Keratinocyte (primary cell): ENCODE measurements at regions not wholly inside any gene's neighbourhood (a gene's known extent, or its start where the extent isn't known, plus 50 kb on each side); places are given as distances from the start of the nearest gene placed in this dataset.

ENCODE experiments used
- DNase-seq: peaks from one replicate; pipeline ENCODE4 v3.0.0-alpha.2; 2011; ENCODE audit warnings: low read depth, missing footprints, low spot score
- FAIRE-seq: peaks from 2 replicates; lab custom pipeline; 2011; peaks lifted over from hg19 to GRCh38; lab: Jason Lieb, UNC
- H2AFZ ChIP-seq: 2 replicates; pipeline ENCODE4 v1.6.0; 2012; ENCODE audit warnings: low read length, control low read depth, inconsistent platforms; ENCODE audit not compliant: control insufficient read depth
- H3K27ac ChIP-seq: 2 replicates; pipeline ENCODE4 v1.5.1; 2011; ENCODE audit warnings: low read length; ENCODE audit not compliant: control insufficient read depth, insufficient read depth
- H3K27me3 ChIP-seq: 3 replicates; pipeline ENCODE4 v1.6.0; 2011; ENCODE audit warnings: low read length; ENCODE audit not compliant: control insufficient read depth, insufficient read depth; ENCODE audit errors: extremely low read depth
- H3K36me3 ChIP-seq, 2 experiments: 2 replicates in 1 of 2; 3 replicates in 1 of 2; pipeline ENCODE4 v1.5.1; 2011; ENCODE audit warnings: low read length in 2 of 2, mild to moderate bottlenecking in 1 of 2; ENCODE audit not compliant: control insufficient read depth in 2 of 2, insufficient read depth in 2 of 2; ENCODE audit errors: extremely low read depth in 1 of 2
- H3K4me1 ChIP-seq: 3 replicates; pipeline ENCODE4 v1.5.1; 2011; ENCODE audit warnings: low read length; ENCODE audit not compliant: control insufficient read depth, insufficient read depth; ENCODE audit errors: extremely low read depth
- H3K4me2 ChIP-seq: 3 replicates; pipeline ENCODE4 v1.6.0; 2011; ENCODE audit warnings: low read depth, low read length; ENCODE audit not compliant: control insufficient read depth, insufficient read depth; ENCODE audit errors: extremely low read depth
- H3K4me3 ChIP-seq, 3 experiments: fragments of 200-600 bp in 1 of 3; sonication (generic) in 1 of 3; 2 replicates in 2 of 3; 3 replicates in 1 of 3; pipeline ENCODE4 v1.5.1; 2011 to 2016; ENCODE audit warnings: low read length in 3 of 3, mild to moderate bottlenecking in 3 of 3, control low read depth in 2 of 3, inconsistent platforms in 1 of 3, low read depth in 1 of 3, mixed read lengths in 1 of 3, mixed run types in 1 of 3, moderate library complexity in 1 of 3; ENCODE audit not compliant: control insufficient read depth in 2 of 3, insufficient read depth in 2 of 3; ENCODE audit errors: extremely low read depth in 1 of 3
- H3K79me2 ChIP-seq: 2 replicates; pipeline ENCODE4 v1.6.0; 2012; ENCODE audit warnings: low read length; ENCODE audit not compliant: control insufficient read depth, insufficient read depth
- H3K9ac ChIP-seq: 3 replicates; pipeline ENCODE4 v1.6.0; 2011; ENCODE audit warnings: low read length; ENCODE audit not compliant: control insufficient read depth, insufficient read depth; ENCODE audit errors: extremely low read depth
- H3K9me1 ChIP-seq: 3 replicates; pipeline ENCODE4 v1.6.0; 2011; ENCODE audit warnings: low read length; ENCODE audit not compliant: control insufficient read depth, insufficient read depth; ENCODE audit errors: extremely low read depth
- H3K9me3 ChIP-seq: 2 replicates; pipeline ENCODE4 v1.5.1; 2012; ENCODE audit warnings: low read depth, low read length; ENCODE audit not compliant: control insufficient read depth
- H4K20me1 ChIP-seq: 3 replicates; pipeline ENCODE4 v1.6.0; 2011; ENCODE audit warnings: low read length; ENCODE audit not compliant: control insufficient read depth, insufficient read depth; ENCODE audit errors: extremely low read depth
- CTCF ChIP-seq, 3 experiments: IDR thresholded peaks in 1 of 3; conservative IDR thresholded peaks in 1 of 3; optimal IDR thresholded peaks in 1 of 3; 2 replicates in 2 of 3; 3 replicates in 1 of 3; pipeline versions ENCODE3 to v1.5.1; 2011; ENCODE audit warnings: low read length in 3 of 3, mild to moderate bottlenecking in 3 of 3, moderate library complexity in 2 of 3, control low read depth in 1 of 3, inconsistent platforms in 1 of 3; ENCODE audit not compliant: insufficient read depth in 2 of 3; ENCODE audit errors: extremely low read depth in 1 of 3
- EZH2 ChIP-seq: IDR thresholded peaks from one replicate; pipeline ENCODE4 v1.6.1; 2012; ENCODE audit warnings: inconsistent platforms, mild to moderate bottlenecking, low read length, moderate library complexity
- dilution Hi-C: fragments of 300-500 bp; cut with MboI; formaldehyde crosslinking; loops from one replicate; pipeline ENCODE4 v1.7.0; 2020; ENCODE audit warnings: low sequenced_read_pairs; ENCODE audit not compliant: extremely low pct_ligation_motif_present

DNA sequence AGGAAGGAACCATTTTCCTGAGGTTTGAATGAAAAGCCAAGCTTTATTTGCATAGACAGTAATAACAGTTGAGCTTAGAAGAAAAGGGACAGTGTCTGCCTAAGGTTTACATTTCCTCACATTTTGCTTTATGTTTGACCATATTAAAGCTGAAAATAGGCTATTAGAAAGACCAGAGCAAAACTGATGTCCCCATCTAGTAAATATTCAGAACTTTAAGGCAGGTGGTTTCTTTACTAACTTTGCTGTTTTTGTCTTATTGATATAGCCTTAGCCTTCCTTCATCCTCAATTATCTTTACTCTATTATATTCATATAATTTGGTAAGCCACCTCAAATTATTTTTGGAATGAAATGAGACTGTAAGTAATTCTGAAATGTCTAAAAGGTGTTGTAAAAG, 53.6 kb upstream of the LAPTM5 start:
- Histone ChIP-seq H3K36me3 (no peaks in the 10 kb centered on the region), H3K9ac (no peak overlapping the region), H3K4me3 (no peak overlapping the region), H3K79me2 (no peaks in the 10 kb centered on the region), H3K27ac (no peak overlapping the region), H3K4me1 (peaks cover 12% of the 10 kb centered on the region), H3K4me2 (no peak overlapping the region), H3K9me3 (no peaks in the 10 kb centered on the region), H3K27me3 (peaks cover 50% of the 10 kb centered on the region), H3K9me1 (no peaks in the 10 kb centered on the region), H2AFZ (no peak overlapping the region), H4K20me1 (no peaks in the 10 kb centered on the region)
- no peak for TF ChIP-seq EZH2
- TF ChIP-seq CTCF (optimal IDR thresholded peaks at IDR 0.05 in 1 of 3, IDR thresholded peaks at IDR 0.05 in 1 of 3, conservative IDR thresholded peaks at IDR 0.05 in 1 of 3; ENCODE audit: extremely low read depth in 1 of 3, insufficient read depth in 2 of 3, low read length in 3 of 3): no peak
- FAIRE-seq: no peak
- DNase-seq: no peak
- dilution Hi-C loops: loop anchor here (25.0 kb wide), 1 partner anchor 101 kb away; the partner anchor contains the start of gene SDC3

GRCh38 chr1:30810416-30811080, 53.0 kb upstream of the LAPTM5 start:
- Histone ChIP-seq H3K36me3 (no peaks in the 10 kb centered on the region), H4K20me1 (no peaks in the 10 kb centered on the region), H3K4me3 (no peak overlapping the region), H3K27me3 (peaks cover 52% of the 10 kb centered on the region), H3K27ac (no peak overlapping the region), H2AFZ (no peak overlapping the region), H3K9me3 (no peaks in the 10 kb centered on the region), H3K4me2 (no peak overlapping the region), H3K9ac (no peak overlapping the region), H3K79me2 (no peaks in the 10 kb centered on the region), H3K9me1 (no peaks in the 10 kb centered on the region), H3K4me1 (peaks cover 11% of the 10 kb centered on the region)
- FAIRE-seq (no peak), DNase-seq (no peak)
- dilution Hi-C loops: loop anchor here (25.0 kb wide), 1 partner anchor 102 kb away; the partner anchor contains the start of gene SDC3
- no peak for TF ChIP-seq EZH2
- no peak for TF ChIP-seq CTCF (optimal IDR thresholded peaks at IDR 0.05 in 1 of 3, IDR thresholded peaks at IDR 0.05 in 1 of 3, conservative IDR thresholded peaks at IDR 0.05 in 1 of 3; ENCODE audit: extremely low read depth in 1 of 3, insufficient read depth in 2 of 3, low read length in 3 of 3)
